ENCODE measurements at regions not wholly inside any gene's neighbourhood (a gene's known extent, or its start where the extent isn't known, plus 50 kb on each side); places are given as distances from the start of the nearest gene placed in this dataset.

- Histone ChIP-seq H3K18ac (ENCODE audit: low read depth, low read length) (no peak overlapping the region), H2BK120ac (ENCODE audit: low read depth, low read length) (no peak overlapping the region), H3K14ac (replicated peaks; ENCODE audit: low read depth, low read length) (no peak overlapping the region), H3K9ac (ENCODE audit: low read depth, low read length) (no peak overlapping the region), H3K9me3 (ENCODE audit: control insufficient read depth, insufficient read depth, low read length) (no peaks in the 10 kb centered on the region), H3K27me3 (ENCODE audit: control insufficient read depth, insufficient read depth, low read length) (no peaks in the 10 kb centered on the region), H3K27ac (ENCODE audit: insufficient read depth, low read length) (no peak overlapping the region), H2AK9ac (replicated peaks; ENCODE audit: low read depth, low read length, poor library complexity) (no peak overlapping the region), H3K4me1 (ENCODE audit: control insufficient read depth, insufficient read depth, low read length) (no peaks in the 10 kb centered on the region), H4K20me1 (ENCODE audit: insufficient read depth, low read length) (no peaks in the 10 kb centered on the region), H3K4me2 (ENCODE audit: low read depth, low read length) (no peak overlapping the region), H3K23ac (ENCODE audit: low read depth, low read length) (no peak overlapping the region), H2BK5ac (ENCODE audit: low read depth, low read length, poor library complexity, severe bottlenecking) (no peak overlapping the region), H2AK5ac (ENCODE audit: low read depth, low read length) (no peak overlapping the region), H3K56ac (ENCODE audit: extremely low read depth, insufficient read depth, low read length) (no peak overlapping the region), H4K5ac (ENCODE audit: low read depth, low read length) (no peak overlapping the region), H4K8ac (ENCODE audit: low read depth in 2 of 2, low read length in 2 of 2) (no peak overlapping the region), H2BK15ac (ENCODE audit: low read depth, low read length) (no peak overlapping the region), H3K4ac (ENCODE audit: low read depth, low read length) (no peak overlapping the region), H2BK20ac (ENCODE audit: low read depth, low read length) (no peak overlapping the region), H4K91ac (ENCODE audit: insufficient read depth, low read depth, low read length) (no peak overlapping the region), H3K79me1 (ENCODE audit: low read depth in 1 of 2, low read length in 2 of 2) (no peaks in the 10 kb centered on the region), H3K9me1 (ENCODE audit: insufficient read depth, low read length) (no peaks in the 10 kb centered on the region), H2AFZ (replicated peaks; ENCODE audit: low read length, poor library complexity) (no peak overlapping the region), H3K4me3 (ENCODE audit: insufficient read depth, low read depth, low read length) (no peak overlapping the region), H3K36me3 (ENCODE audit: control insufficient read depth, insufficient read depth, low read length) (no peaks in the 10 kb centered on the region)
- ChIA-PET CTCF (no interaction called here), POLR2A (ENCODE audit: unreplicated experiment) (no interaction called here)
- no TSS peak for BruUV-seq (replicated peaks)
- dilution Hi-C loops (cut with HindIII; ENCODE audit: low sequenced_read_pairs, unreplicated experiment): no loop called here
- TF ChIP-seq ELK1 (IDR thresholded peaks at IDR 0.05; ENCODE audit: borderline replicate concordance, low read depth, low read length): no peak
- no peak for TF ChIP-seq USF2 (IDR thresholded peaks at IDR 0.05; ENCODE audit: low read depth, low read length)
- no peak for TF ChIP-seq RFX5 (IDR thresholded peaks at IDR 0.05; ENCODE audit: low read depth, low read length)
- TF ChIP-seq RAD21 (IDR thresholded peaks at IDR 0.05; ENCODE audit: low read length): no peak
- TF ChIP-seq MAFK (IDR thresholded peaks at IDR 0.05; ENCODE audit: low read depth, low read length): no peak
- no peak for TF ChIP-seq CEBPB (IDR thresholded peaks at IDR 0.05; ENCODE audit: low read depth, low read length)
- no peak for TF ChIP-seq CHD1 (IDR thresholded peaks at IDR 0.05; ENCODE audit: low read depth, low read length)
- no peak for TF ChIP-seq MAZ (IDR thresholded peaks at IDR 0.05; ENCODE audit: borderline replicate concordance, low read depth, low read length)
- TF ChIP-seq NFE2L2 (IDR thresholded peaks at IDR 0.05; ENCODE audit: low read depth, low read length): no peak
- TF ChIP-seq CTCF (conservative IDR thresholded peaks at IDR 0.05; ENCODE audit: low read depth, low read length): no peak
- in situ Hi-C loops (cut with MboI; ENCODE audit: low sequenced_read_pairs): no loop called here
- ATAC-seq (ENCODE audit: low read depth): no peak
- intact Hi-C loops (cut with micrococcal nuclease): no loop called here
- no peak for DNase-seq
- WGBS, 2 experiments (ENCODE audit: extremely low coverage in 2 of 2, insufficient read length in 1 of 2): no CpG with 5 or more reads among the region's 1 CpG
Observed at GRCh38 chr1:177487481-177487880, 316.7 kb downstream of the BRINP2 start.
